ENCODE measurements at regions not wholly inside any gene's neighbourhood (a gene's known extent, or its start where the extent isn't known, plus 50 kb on each side); places are given as distances from the start of the nearest gene placed in this dataset.

- DNase-seq (no peak), ATAC-seq (no peak)
- no peak overlapping the region for H3K4me3 ChIP-seq
- intact Hi-C loops (cut with DNase I, micrococcal nuclease): no loop called here
- no peaks in the 10 kb centered on the region for H3K36me3 ChIP-seq (ENCODE audit: low read depth)
- H3K4me1 ChIP-seq (ENCODE audit: low read depth): no peaks in the 10 kb centered on the region
- H3K9me3 ChIP-seq: no peaks in the 10 kb centered on the region
- no peak for TF ChIP-seq CTCF (IDR thresholded peaks at IDR 0.05)
Measured at GRCh38 chr10:10956681-10957542, 60.8 kb upstream of the CELF2 start.

GRCh38 chr10:10958041-10958440 lies 59.6 kb upstream of the CELF2 start:
- H3K36me3 ChIP-seq (ENCODE audit: low read depth): no peaks in the 10 kb centered on the region
- ATAC-seq: no peak
- intact Hi-C loops (cut with DNase I, micrococcal nuclease): no loop called here
- H3K4me3 ChIP-seq: no peak overlapping the region
- H3K9me3 ChIP-seq: no peaks in the 10 kb centered on the region
- TF ChIP-seq CTCF (IDR thresholded peaks at IDR 0.05): no peak
- no peaks in the 10 kb centered on the region for H3K4me1 ChIP-seq (ENCODE audit: low read depth)
- no peak for DNase-seq

- DNase-seq (no peak), ATAC-seq (no peak)
- H3K4me3 ChIP-seq: no peak overlapping the region
- no peak for TF ChIP-seq CTCF (IDR thresholded peaks at IDR 0.05)
- H3K36me3 ChIP-seq (ENCODE audit: low read depth): no peaks in the 10 kb centered on the region
- H3K9me3 ChIP-seq: no peaks in the 10 kb centered on the region
- intact Hi-C loops (cut with DNase I, micrococcal nuclease): no loop called here
- no peaks in the 10 kb centered on the region for H3K4me1 ChIP-seq (ENCODE audit: low read depth)
Measured at GRCh38 chr10:10959666-10960065, 58.0 kb upstream of the CELF2 start.

- Histone ChIP-seq H3K4me1 (ENCODE audit: low read depth) (no peaks in the 10 kb centered on the region), H3K9me3 (no peaks in the 10 kb centered on the region), H3K36me3 (ENCODE audit: low read depth) (no peaks in the 10 kb centered on the region), H3K4me3 (no peak overlapping the region)
- DNase-seq: no peak
- TF ChIP-seq CTCF (IDR thresholded peaks at IDR 0.05): no peak
- no peak for ATAC-seq
- intact Hi-C loops (cut with DNase I, micrococcal nuclease): no loop called here
Measured at GRCh38 chr10:10960534-10960933, 57.1 kb upstream of the CELF2 start.

GRCh38 chr10:10961072-10961471 lies 56.6 kb upstream of the CELF2 start:
- Histone ChIP-seq H3K4me3 (no peak overlapping the region), H3K4me1 (ENCODE audit: low read depth) (no peaks in the 10 kb centered on the region), H3K9me3 (no peaks in the 10 kb centered on the region), H3K36me3 (ENCODE audit: low read depth) (no peaks in the 10 kb centered on the region)
- ATAC-seq (no peak), DNase-seq (no peak)
- TF ChIP-seq CTCF (IDR thresholded peaks at IDR 0.05): no peak
- intact Hi-C loops (cut with DNase I, micrococcal nuclease): no loop called here

Measured in mucosa of descending colon (tissue), 3 donors.